GM18505 (cell line): ENCODE measurements at regions not wholly inside any gene's neighbourhood (a gene's known extent, or its start where the extent isn't known, plus 50 kb on each side); places are given as distances from the start of the nearest gene placed in this dataset.

Experiments used
- ATAC-seq: cut with Tn5 transposase; IDR thresholded peaks from one replicate; pipeline ENCODE4 v1.9.1; 2021; ENCODE audit not compliant: unreplicated experiment
- POLR2A ChIP-seq: IDR thresholded peaks from 4 replicates; pipeline ENCODE4 v1.6.1; 2011; ENCODE audit warnings: borderline replicate concordance; ENCODE audit not compliant: insufficient read depth, insufficient read length; ENCODE audit errors: extremely low read depth

- no peak for ATAC-seq
- no peak for TF ChIP-seq POLR2A
These were observed 201.1 kb upstream of the FBXO11 start for GRCh38 chr2:48107326-48107925.

GRCh38 chr2:48108455-48108854, 202.2 kb upstream of the FBXO11 start:
- no peak for ATAC-seq
- TF ChIP-seq POLR2A: no peak

GRCh38 chr2:48109491-48110204, 203.3 kb upstream of the FBXO11 start:
- ATAC-seq: no peak
- no peak for TF ChIP-seq POLR2A

- ATAC-seq: no peak
- TF ChIP-seq POLR2A: no peak
These were observed 204.0 kb upstream of the FOXN2 start for GRCh38 chr2:48110492-48110891.

- no peak for TF ChIP-seq POLR2A
- no peak for ATAC-seq
These were observed 201.4 kb upstream of the FOXN2 start for GRCh38 chr2:48112911-48113680.

GRCh38 chr2:48113767-48114166, 200.7 kb upstream of the FOXN2 start:
- no peak for TF ChIP-seq POLR2A
- no peak for ATAC-seq

GRCh38 chr2:48114256-48114655, 200.2 kb upstream of the FOXN2 start:
- ATAC-seq: no peak

GRCh38 chr2:48116497-48116896, 198.0 kb upstream of the FOXN2 start:
- TF ChIP-seq POLR2A: no peak
- ATAC-seq: no peak

More at GRCh38 chr2:48114256-48114655, 200.2 kb upstream of the FOXN2 start:
- no peak for TF ChIP-seq POLR2A

GRCh38 chr2:48118895-48119294, 195.6 kb upstream of the FOXN2 start:
- no peak for ATAC-seq
- no peak for TF ChIP-seq POLR2A

GRCh38 chr2:48120112-48120511, 194.4 kb upstream of the FOXN2 start:
- no peak for ATAC-seq
- TF ChIP-seq POLR2A: no peak

GRCh38 chr2:48120759-48121242, 193.7 kb upstream of the FOXN2 start:
- ATAC-seq: no peak

GRCh38 chr2:48122166-48122565, 192.3 kb upstream of the FOXN2 start:
- no peak for TF ChIP-seq POLR2A
- ATAC-seq: no peak

More at GRCh38 chr2:48120759-48121242, 193.7 kb upstream of the FOXN2 start:
- TF ChIP-seq POLR2A: no peak

- no peak for ATAC-seq
- no peak for TF ChIP-seq POLR2A
These were observed 189.9 kb upstream of the FOXN2 start for GRCh38 chr2:48124592-48124991.
